GM21447 (cell line): ENCODE measurements at regions not wholly inside any gene's neighbourhood (a gene's known extent, or its start where the extent isn't known, plus 50 kb on each side); places are given as distances from the start of the nearest gene placed in this dataset.

Source experiments
- ATAC-seq: cut with Tn5 transposase; IDR thresholded peaks from one replicate; pipeline ENCODE4 v1.9.1; 2021; ENCODE audit not compliant: unreplicated experiment

GRCh38 chrX:13151828-13152517 is 107.6 kb upstream of the FAM9C start:
- no peak for ATAC-seq

GRCh38 chrX:13149702-13150350 is 105.4 kb upstream of the FAM9C start:
- no peak for ATAC-seq

- no peak for ATAC-seq
These were observed 103.3 kb upstream of the FAM9C start for GRCh38 chrX:13147733-13148132.

- no peak for ATAC-seq
These were observed 102.7 kb upstream of the FAM9C start for GRCh38 chrX:13147147-13147546.

GRCh38 chrX:13144927-13145655 is 100.7 kb upstream of the FAM9C start:
- ATAC-seq = no peak

GRCh38 chrX:13142891-13143290 is 98.5 kb upstream of the FAM9C start:
- no peak for ATAC-seq

GRCh38 chrX:13140007-13140406 is 95.6 kb upstream of the FAM9C start:
- ATAC-seq = no peak

- ATAC-seq = no peak
These were observed 87.1 kb upstream of the FAM9C start for GRCh38 chrX:13131396-13132137.

- no peak for ATAC-seq
These were observed 86.4 kb upstream of the FAM9C start for GRCh38 chrX:13130816-13131215.

- ATAC-seq = no peak
These were observed 83.7 kb upstream of the FAM9C start for GRCh38 chrX:13128104-13128503.

- no peak for ATAC-seq
These were observed 82.4 kb upstream of the FAM9C start for GRCh38 chrX:13126775-13127174.

- no peak for ATAC-seq
These were observed 80.8 kb upstream of the FAM9C start for GRCh38 chrX:13125188-13125587.

GRCh38 chrX:13123857-13124345 is 79.5 kb upstream of the FAM9C start:
- ATAC-seq = peak; percentile 77

GRCh38 chrX:13123247-13123856 is 78.9 kb upstream of the FAM9C start:
- ATAC-seq = no peak

GRCh38 chrX:13121020-13121555 is 76.7 kb upstream of the FAM9C start:
- ATAC-seq = no peak

- ATAC-seq = no peak
These were observed 75.6 kb upstream of the FAM9C start for GRCh38 chrX:13120017-13120416.

- ATAC-seq = no peak
These were observed 75.0 kb upstream of the FAM9C start for GRCh38 chrX:13119386-13119785.

GRCh38 chrX:13115146-13115855 is 70.9 kb upstream of the FAM9C start:
- no peak for ATAC-seq

- no peak for ATAC-seq
These were observed 68.1 kb upstream of the FAM9C start for GRCh38 chrX:13112499-13112898.
